Effector CD4-positive, alpha-beta T cell (primary cell): ENCODE measurements at regions not wholly inside any gene's neighbourhood (a gene's known extent, or its start where the extent isn't known, plus 50 kb on each side); places are given as distances from the start of the nearest gene placed in this dataset.

Source experiments
- DNase-seq: peaks from one replicate; pipeline ENCODE4 v3.0.0-alpha.2; 2020

- no peak for DNase-seq
These were observed 343.1 kb upstream of the ARGLU1 start for GRCh38 chr13:106911020-106911419.

DNA sequence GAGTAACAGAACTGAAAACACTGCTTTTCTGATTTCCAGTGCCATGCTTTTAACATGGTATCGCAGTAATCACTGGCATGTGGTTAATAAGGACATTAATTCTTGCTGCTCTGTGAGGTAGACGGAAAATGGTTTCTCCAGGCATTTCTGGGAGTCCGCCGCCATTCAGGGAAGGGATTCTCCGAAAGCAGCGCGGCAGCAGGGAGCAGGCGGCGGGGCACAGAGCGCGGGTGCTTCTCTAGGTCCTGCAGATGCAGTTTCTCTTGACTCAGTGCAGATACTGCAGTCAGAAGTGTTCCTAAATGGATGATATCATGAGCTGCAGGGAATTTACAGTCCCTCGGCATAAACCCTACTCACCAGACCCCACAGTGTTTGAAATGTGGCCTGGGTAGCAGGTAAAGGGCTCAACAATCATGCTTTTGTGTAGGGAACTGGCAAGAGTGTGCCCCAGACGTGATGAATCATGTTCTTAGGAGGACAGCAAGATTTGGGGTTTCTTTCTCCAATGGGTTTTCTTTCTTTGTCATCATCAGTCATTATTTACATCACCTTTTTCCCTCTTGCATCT lies 338.6 kb upstream of the ARGLU1 start:
- DNase-seq = no peak

- DNase-seq = no peak
These were observed 337.6 kb upstream of the ARGLU1 start for GRCh38 chr13:106905380-106906162.

DNA sequence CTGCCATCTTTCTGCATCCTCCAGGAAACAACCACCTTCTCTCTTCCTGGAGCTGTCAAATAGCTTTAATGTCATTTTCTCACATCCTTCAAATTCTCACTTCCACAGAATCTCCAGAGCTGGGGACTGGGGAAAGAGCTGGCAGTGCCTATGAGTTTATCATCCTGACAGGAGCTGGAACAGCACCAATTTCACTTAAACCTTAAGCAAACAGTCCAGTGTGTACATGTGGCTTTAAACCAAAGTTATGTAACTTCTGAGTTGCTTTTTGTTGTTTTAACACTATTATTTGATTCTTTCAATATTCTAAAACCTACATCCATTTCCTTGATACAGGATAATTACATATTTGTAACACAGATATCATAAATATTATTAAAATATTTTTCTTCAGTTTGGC lies 331.5 kb upstream of the ARGLU1 start:
- DNase-seq = no peak

- no peak for DNase-seq
These were observed 330.3 kb upstream of the ARGLU1 start for GRCh38 chr13:106898231-106898630.

GRCh38 chr13:106888148-106888547 lies 320.2 kb upstream of the ARGLU1 start:
- DNase-seq = no peak

DNA sequence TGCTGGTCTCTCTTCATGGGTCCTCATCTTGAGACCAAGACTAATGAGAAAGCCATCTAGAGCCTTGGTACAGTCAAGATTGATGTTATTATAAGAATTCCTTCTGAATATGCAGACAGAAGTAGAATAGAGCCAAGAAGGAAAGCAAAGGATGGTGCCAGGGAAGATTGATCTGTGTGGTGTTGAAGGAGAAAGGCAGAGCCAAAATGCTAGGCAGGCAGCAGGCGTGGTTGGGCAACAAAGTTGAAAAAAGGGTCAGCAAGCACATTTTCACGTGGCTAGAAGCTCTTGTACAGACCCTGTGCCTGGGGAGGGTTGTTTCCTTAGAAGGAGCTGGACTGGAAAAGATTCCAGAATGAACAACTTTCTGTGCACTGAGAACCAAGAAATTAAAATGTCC lies 319.7 kb upstream of the ARGLU1 start:
- no peak for DNase-seq

- no peak for DNase-seq
These were observed 316.0 kb upstream of the ARGLU1 start for GRCh38 chr13:106883976-106884375.

DNA sequence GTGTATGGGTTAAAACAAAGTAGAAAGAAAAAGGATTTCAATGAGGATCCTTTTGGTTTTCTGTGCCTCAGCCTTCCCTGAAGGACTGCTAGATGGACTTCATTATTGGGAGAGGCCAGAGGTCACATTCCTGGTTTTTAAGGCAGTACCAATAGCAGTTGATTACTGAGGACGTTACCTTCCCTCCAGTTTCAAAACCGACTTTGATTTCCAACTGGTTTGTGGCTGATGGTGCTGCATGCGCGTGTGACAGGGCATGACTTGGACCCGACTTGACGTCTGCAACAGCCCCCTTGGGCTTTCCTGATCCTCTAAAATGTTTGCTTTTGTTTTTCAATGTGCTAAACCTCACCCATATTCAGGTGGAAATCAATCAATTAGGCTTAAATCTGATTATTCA lies 314.3 kb upstream of the ARGLU1 start:
- DNase-seq = no peak

GRCh38 chr13:106879806-106880205 lies 311.9 kb upstream of the ARGLU1 start:
- no peak for DNase-seq

- DNase-seq = no peak
These were observed 306.4 kb upstream of the ARGLU1 start for GRCh38 chr13:106874323-106874722.

DNA sequence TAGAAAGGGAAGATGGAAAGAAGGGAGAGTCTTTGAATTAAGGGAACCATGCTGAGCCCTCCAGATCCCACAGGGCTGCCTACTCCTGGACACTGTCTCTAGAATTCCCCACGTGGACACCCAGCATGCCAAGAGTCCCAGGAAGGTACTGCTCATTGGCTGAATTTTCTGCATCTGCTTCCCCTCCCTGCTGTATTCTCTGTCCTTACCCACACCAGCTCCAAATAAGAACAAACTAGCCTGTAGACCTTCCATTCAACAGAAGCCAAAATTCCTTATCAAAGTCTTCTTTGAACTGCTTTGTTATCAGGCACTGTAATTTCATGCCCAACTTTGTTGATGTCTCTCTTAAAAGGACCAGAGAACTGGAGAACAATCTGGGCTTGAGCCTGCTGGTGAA lies 305.9 kb upstream of the ARGLU1 start:
- no peak for DNase-seq

DNA sequence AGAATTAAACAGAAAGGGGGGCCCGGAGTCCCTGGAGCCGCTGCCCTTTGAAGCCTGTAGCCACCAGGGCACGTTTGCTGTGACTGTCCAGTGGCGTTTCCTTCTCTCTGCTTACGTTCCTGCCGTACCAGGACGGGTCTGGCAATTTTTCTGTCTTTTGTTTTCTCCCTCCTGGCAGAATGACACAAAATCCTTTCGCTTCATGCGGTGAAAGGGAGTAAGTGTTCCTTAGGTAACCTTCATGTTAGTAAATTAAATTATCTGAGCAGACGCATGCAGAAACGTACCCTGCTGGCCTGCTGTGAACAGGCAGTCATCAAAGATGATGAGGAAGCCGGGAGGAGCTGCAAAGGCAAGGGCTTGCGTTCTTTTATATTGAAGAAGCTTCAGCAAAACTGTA lies 299.3 kb upstream of the ARGLU1 start:
- no peak for DNase-seq

DNA sequence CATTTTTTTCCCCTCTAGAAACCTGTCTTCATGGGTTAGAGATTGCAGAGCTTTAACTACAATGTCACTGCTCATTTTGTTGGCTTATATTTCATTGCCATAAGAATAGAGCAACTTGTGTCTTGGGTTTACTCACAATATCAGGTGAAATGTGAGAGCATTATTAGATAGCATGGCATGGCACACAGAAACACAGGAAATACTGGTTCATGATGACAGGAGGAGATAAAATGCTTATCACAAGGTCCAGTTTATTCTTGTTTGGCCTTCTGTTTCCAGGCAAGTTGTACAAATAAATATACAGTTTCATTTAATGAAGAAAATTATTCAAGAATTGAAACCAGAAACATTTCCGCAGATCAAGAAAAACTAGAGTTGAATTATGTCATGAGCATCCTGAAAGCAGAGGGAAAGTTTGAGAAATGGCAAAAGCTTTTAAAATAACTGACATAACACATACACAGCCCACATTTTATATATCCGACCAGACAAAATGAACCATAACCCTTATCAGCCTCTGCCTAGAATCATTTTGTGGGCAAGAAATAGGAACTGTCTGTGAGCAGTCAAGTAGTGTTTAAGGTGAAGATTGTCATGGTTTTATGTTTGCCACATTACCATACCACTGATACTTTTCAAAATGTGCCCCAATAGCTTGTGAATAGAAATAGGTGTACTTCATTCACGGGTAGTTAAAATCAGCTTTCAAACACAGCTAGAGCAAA lies 297.9 kb upstream of the ARGLU1 start:
- DNase-seq = no peak

DNA sequence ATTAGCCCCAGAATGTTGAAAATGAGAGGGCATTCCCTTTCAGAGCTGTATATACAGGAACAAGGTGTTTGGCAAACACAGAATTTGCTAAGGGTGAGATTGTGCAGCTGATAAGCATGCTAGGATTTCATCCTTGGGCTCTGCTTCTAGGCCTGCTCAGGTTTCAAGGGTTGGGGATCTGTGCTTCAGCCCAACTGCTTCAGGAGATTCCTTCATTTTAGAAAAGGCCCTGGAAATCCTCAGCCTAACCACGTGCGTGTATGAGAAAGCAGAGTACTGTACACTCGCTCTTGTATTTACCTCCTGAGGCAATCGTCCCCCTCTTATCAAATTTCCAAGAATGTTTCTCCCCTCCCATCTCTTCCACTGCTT lies 291.6 kb upstream of the ARGLU1 start:
- DNase-seq = no peak

DNA sequence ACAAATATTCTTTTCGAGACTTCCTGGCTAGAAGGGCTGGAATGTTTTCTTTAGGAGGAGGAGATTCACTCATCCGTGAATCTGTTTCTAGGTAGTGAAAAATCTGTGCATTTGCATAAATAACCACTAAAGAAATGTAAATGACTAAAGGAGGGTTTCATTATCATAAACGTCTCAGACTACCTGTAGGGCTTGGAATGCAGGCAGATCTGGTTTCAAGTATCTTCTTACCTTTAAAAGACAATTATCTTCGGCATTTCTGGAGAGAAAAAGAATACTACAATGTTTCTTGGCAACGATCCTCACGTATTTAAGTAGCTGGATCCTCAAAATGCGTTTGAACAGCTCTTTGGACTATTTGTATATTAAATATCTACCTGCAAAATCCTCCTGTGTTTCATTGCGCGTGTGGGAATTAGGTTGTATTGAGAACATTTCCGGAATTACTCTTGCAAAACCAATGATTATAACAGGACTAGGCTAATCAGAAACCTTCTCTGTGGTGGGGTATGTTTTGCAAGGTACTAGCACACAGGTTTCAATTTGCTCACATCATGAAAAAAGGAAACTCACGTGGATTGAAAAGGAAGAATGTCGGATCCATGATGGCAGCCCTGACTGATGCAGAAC lies 291.1 kb upstream of the ARGLU1 start:
- no peak for DNase-seq

GRCh38 chr13:106852436-106852835 lies 284.5 kb upstream of the ARGLU1 start:
- no peak for DNase-seq

GRCh38 chr13:106850973-106851650 lies 283.2 kb upstream of the ARGLU1 start:
- no peak for DNase-seq

GRCh38 chr13:106846571-106847448 lies 278.9 kb upstream of the ARGLU1 start:
- no peak for DNase-seq

GRCh38 chr13:106836186-106836802 lies 268.4 kb upstream of the ARGLU1 start:
- DNase-seq = no peak

- DNase-seq = no peak
These were observed 267.5 kb upstream of the ARGLU1 start for GRCh38 chr13:106835477-106835876.

GRCh38 chr13:106821979-106822378 lies 254.0 kb upstream of the ARGLU1 start:
- DNase-seq = no peak
